SK-N-SH treated with all-trans-retinoic acid at 6 μM for 48 hours (cell line): ENCODE measurements at regions not wholly inside any gene's neighbourhood (a gene's known extent, or its start where the extent isn't known, plus 50 kb on each side); places are given as distances from the start of the nearest gene placed in this dataset.

Experiments used
- ATAC-seq: fragments of 200-7000 bp; cut with Tn5 transposase; 3 replicates; pipeline ENCODE4 v1.9.1; 2020; ENCODE audit warnings: mild to moderate bottlenecking, moderate library complexity
- ARNTL ChIP-seq: fragments of 450-650 bp; formaldehyde crosslinking; IDR thresholded peaks from 2 replicates; pipeline ENCODE4 v1.5.0; 2020; ENCODE audit warnings: low read depth, mild to moderate bottlenecking, moderate library complexity, borderline replicate concordance
- BACH2 ChIP-seq: fragments of 250-450 bp; sonication (Bioruptor Pico); IDR thresholded peaks from 2 replicates; pipeline ENCODE4 v1.9.0; 2021; ENCODE audit warnings: mild to moderate bottlenecking, borderline replicate concordance
- CSDC2 ChIP-seq: fragments of 250-450 bp; sonication (Bioruptor Pico); IDR thresholded peaks from 2 replicates; pipeline ENCODE4 v1.5.0; 2020; ENCODE audit warnings: mild to moderate bottlenecking, moderate library complexity
- ESRRG ChIP-seq: fragments of 250-450 bp; sonication (Bioruptor Pico); IDR thresholded peaks from 2 replicates; pipeline ENCODE4 v1.6.1; 2021; ENCODE audit warnings: mild to moderate bottlenecking
- GLIS3 ChIP-seq: fragments of 250-450 bp; sonication (Bioruptor Pico); IDR thresholded peaks from 2 replicates; pipeline ENCODE4 v1.5.0; 2020; ENCODE audit warnings: mild to moderate bottlenecking, moderate library complexity
- OSR1 ChIP-seq: fragments of 250-450 bp; sonication (Bioruptor Pico); IDR thresholded peaks from 2 replicates; pipeline ENCODE4 v1.8.0; 2022; ENCODE audit warnings: moderate library complexity, mild to moderate bottlenecking, inconsistent platforms
- PATZ1 ChIP-seq: fragments of 250-450 bp; sonication (Bioruptor Pico); IDR thresholded peaks from 2 replicates; pipeline ENCODE4 v1.8.0; 2020; ENCODE audit warnings: mild to moderate bottlenecking, moderate library complexity, borderline replicate concordance
- PPARA ChIP-seq: fragments of 250-450 bp; sonication (Bioruptor Pico); IDR thresholded peaks from 2 replicates; pipeline ENCODE4 v1.5.0; 2020; ENCODE audit warnings: mild to moderate bottlenecking, borderline replicate concordance
- RARB ChIP-seq: fragments of 250-450 bp; sonication (Bioruptor Pico); IDR thresholded peaks from 2 replicates; pipeline ENCODE4 v1.8.0; 2021; ENCODE audit warnings: mild to moderate bottlenecking, moderate library complexity
- SNAI2 ChIP-seq: fragments of 250-450 bp; sonication (Bioruptor Pico); IDR thresholded peaks from 2 replicates; pipeline ENCODE4 v1.5.0; 2020; ENCODE audit warnings: mild to moderate bottlenecking, moderate library complexity
- TCF4 ChIP-seq: fragments of 250-450 bp; sonication (Bioruptor Pico); IDR thresholded peaks from 2 replicates; pipeline ENCODE4 v1.8.0; 2021; ENCODE audit warnings: mild to moderate bottlenecking, moderate library complexity, borderline replicate concordance
- TOX ChIP-seq: fragments of 250-450 bp; sonication (Bioruptor Pico); IDR thresholded peaks from 2 replicates; pipeline ENCODE4 v1.8.0; 2021; ENCODE audit warnings: mild to moderate bottlenecking, moderate library complexity, borderline replicate concordance
- ZC3H10 ChIP-seq: fragments of 250-450 bp; sonication (Bioruptor Pico); IDR thresholded peaks from 2 replicates; pipeline ENCODE4 v1.5.1; 2021; ENCODE audit warnings: mild to moderate bottlenecking, moderate library complexity
- ZFP3 ChIP-seq: fragments of 250-450 bp; sonication (Bioruptor Pico); IDR thresholded peaks from 2 replicates; pipeline ENCODE4 v1.5.0; 2020; ENCODE audit warnings: mild to moderate bottlenecking, moderate library complexity
- ZFP30 ChIP-seq: fragments of 450-650 bp; formaldehyde crosslinking; IDR thresholded peaks from 2 replicates; pipeline ENCODE4 v1.5.0; 2022; ENCODE audit warnings: mild to moderate bottlenecking, moderate library complexity
- ZNF565 ChIP-seq: fragments of 450-650 bp; formaldehyde crosslinking; conservative IDR thresholded peaks from 2 replicates; pipeline ENCODE4 v1.5.0; 2020; ENCODE audit warnings: low read depth, mild to moderate bottlenecking, moderate library complexity
- ZNF8 ChIP-seq: fragments of 450-650 bp; formaldehyde crosslinking; IDR thresholded peaks from 2 replicates; pipeline ENCODE4 v1.5.0; 2020; ENCODE audit warnings: mild to moderate bottlenecking, moderate library complexity
- TF ChIP-seq, protein P1 (sequence below): fragments of 250-450 bp; sonication (Bioruptor Pico); IDR thresholded peaks from 2 replicates; pipeline ENCODE4 v1.5.1; 2020; ENCODE audit warnings: low read depth, mild to moderate bottlenecking, moderate library complexity
- TF ChIP-seq, protein P2 (sequence below): fragments of 250-450 bp; sonication (Bioruptor Pico); IDR thresholded peaks from 2 replicates; pipeline ENCODE4 v1.8.0; 2021; ENCODE audit warnings: low read depth, mild to moderate bottlenecking, moderate library complexity, borderline replicate concordance
- TF ChIP-seq, protein P3 (sequence below): fragments of 250-450 bp; sonication (Bioruptor Pico); IDR thresholded peaks from 2 replicates; pipeline ENCODE4 v1.5.1; 2021; ENCODE audit warnings: mild to moderate bottlenecking, moderate library complexity
- TF ChIP-seq, protein P4 (sequence below): fragments of 250-450 bp; sonication (Bioruptor Pico); IDR thresholded peaks from 2 replicates; pipeline ENCODE4 v1.5.0; 2020; ENCODE audit warnings: mild to moderate bottlenecking, moderate library complexity

- peak; percentile 55 for ATAC-seq
- TF ChIP-seq ZC3H10 (CRISPR knock-in tag), result no peak
- TF ChIP-seq, protein P1, sequence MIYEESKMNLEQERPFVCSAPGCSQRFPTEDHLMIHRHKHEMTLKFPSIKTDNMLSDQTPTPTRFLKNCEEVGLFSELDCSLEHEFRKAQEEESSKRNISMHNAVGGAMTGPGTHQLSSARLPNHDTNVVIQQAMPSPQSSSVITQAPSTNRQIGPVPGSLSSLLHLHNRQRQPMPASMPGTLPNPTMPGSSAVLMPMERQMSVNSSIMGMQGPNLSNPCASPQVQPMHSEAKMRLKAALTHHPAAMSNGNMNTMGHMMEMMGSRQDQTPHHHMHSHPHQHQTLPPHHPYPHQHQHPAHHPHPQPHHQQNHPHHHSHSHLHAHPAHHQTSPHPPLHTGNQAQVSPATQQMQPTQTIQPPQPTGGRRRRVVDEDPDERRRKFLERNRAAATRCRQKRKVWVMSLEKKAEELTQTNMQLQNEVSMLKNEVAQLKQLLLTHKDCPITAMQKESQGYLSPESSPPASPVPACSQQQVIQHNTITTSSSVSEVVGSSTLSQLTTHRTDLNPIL (CRISPR knock-in tag), result no peak
- TF ChIP-seq, protein P2, sequence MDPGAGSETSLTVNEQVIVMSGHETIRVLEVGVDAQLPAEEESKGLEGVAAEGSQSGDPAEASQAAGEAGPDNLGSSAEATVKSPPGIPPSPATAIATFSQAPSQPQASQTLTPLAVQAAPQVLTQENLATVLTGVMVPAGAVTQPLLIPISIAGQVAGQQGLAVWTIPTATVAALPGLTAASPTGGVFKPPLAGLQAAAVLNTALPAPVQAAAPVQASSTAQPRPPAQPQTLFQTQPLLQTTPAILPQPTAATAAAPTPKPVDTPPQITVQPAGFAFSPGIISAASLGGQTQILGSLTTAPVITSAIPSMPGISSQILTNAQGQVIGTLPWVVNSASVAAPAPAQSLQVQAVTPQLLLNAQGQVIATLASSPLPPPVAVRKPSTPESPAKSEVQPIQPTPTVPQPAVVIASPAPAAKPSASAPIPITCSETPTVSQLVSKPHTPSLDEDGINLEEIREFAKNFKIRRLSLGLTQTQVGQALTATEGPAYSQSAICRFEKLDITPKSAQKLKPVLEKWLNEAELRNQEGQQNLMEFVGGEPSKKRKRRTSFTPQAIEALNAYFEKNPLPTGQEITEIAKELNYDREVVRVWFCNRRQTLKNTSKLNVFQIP (CRISPR knock-in tag), result no peak
- no peak for TF ChIP-seq ZNF8 (CRISPR knock-in tag)
- TF ChIP-seq ZFP3 (CRISPR knock-in tag), result no peak
- no peak for TF ChIP-seq TOX (CRISPR knock-in tag)
- TF ChIP-seq OSR1 (CRISPR knock-in tag), result no peak
- TF ChIP-seq PPARA, result no peak
- TF ChIP-seq PATZ1 (CRISPR knock-in tag), result no peak
- TF ChIP-seq RARB (CRISPR knock-in tag), result no peak
- TF ChIP-seq BACH2 (CRISPR knock-in tag), result no peak
- no peak for TF ChIP-seq GLIS3 (CRISPR knock-in tag)
- TF ChIP-seq TCF4 (CRISPR knock-in tag), result no peak
- TF ChIP-seq ARNTL, result no peak
- TF ChIP-seq ZNF565 (CRISPR knock-in tag), result no peak
- TF ChIP-seq, protein P3, sequence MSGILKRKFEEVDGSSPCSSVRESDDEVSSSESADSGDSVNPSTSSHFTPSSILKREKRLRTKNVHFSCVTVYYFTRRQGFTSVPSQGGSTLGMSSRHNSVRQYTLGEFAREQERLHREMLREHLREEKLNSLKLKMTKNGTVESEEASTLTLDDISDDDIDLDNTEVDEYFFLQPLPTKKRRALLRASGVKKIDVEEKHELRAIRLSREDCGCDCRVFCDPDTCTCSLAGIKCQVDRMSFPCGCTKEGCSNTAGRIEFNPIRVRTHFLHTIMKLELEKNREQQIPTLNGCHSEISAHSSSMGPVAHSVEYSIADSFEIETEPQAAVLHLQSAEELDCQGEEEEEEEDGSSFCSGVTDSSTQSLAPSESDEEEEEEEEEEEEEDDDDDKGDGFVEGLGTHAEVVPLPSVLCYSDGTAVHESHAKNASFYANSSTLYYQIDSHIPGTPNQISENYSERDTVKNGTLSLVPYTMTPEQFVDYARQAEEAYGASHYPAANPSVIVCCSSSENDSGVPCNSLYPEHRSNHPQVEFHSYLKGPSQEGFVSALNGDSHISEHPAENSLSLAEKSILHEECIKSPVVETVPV (CRISPR knock-in tag), result no peak
- no peak for TF ChIP-seq ESRRG (CRISPR knock-in tag)
Measured at GRCh38 chr1:170604065-170604464, 59.9 kb upstream of the PRRX1 start.

DNA sequence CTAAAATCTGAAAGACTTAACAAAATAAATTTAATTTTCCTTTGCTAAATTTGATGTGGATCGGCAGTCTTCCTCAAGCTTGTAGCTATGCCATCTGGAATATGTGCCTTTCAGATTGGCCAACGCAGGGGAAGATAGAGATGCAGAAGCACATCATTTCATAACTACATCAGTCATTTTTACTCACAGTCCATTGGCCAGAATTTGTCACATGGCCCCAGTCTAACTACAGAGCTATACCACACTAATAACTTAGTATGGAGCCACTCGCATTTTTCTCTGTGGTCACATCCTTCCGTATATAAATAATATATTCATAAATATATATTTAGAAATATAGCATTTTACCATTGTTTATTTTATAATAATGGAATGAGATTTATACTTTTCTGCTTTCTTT, 59.0 kb upstream of the PRRX1 start:
- peak; percentile 83 for ATAC-seq
- TF ChIP-seq BACH2 (CRISPR knock-in tag) (no peak), ARNTL (no peak), CSDC2 (CRISPR knock-in tag) (no peak), SNAI2 (CRISPR knock-in tag) (no peak), ZNF565 (CRISPR knock-in tag) (no peak), ZFP30 (no peak), ZFP3 (CRISPR knock-in tag) (no peak), RARB (CRISPR knock-in tag) (no peak), ESRRG (CRISPR knock-in tag) (no peak), ZC3H10 (CRISPR knock-in tag) (no peak), PATZ1 (CRISPR knock-in tag) (no peak), TCF4 (CRISPR knock-in tag) (no peak), OSR1 (CRISPR knock-in tag) (no peak)
- TF ChIP-seq, protein P4, sequence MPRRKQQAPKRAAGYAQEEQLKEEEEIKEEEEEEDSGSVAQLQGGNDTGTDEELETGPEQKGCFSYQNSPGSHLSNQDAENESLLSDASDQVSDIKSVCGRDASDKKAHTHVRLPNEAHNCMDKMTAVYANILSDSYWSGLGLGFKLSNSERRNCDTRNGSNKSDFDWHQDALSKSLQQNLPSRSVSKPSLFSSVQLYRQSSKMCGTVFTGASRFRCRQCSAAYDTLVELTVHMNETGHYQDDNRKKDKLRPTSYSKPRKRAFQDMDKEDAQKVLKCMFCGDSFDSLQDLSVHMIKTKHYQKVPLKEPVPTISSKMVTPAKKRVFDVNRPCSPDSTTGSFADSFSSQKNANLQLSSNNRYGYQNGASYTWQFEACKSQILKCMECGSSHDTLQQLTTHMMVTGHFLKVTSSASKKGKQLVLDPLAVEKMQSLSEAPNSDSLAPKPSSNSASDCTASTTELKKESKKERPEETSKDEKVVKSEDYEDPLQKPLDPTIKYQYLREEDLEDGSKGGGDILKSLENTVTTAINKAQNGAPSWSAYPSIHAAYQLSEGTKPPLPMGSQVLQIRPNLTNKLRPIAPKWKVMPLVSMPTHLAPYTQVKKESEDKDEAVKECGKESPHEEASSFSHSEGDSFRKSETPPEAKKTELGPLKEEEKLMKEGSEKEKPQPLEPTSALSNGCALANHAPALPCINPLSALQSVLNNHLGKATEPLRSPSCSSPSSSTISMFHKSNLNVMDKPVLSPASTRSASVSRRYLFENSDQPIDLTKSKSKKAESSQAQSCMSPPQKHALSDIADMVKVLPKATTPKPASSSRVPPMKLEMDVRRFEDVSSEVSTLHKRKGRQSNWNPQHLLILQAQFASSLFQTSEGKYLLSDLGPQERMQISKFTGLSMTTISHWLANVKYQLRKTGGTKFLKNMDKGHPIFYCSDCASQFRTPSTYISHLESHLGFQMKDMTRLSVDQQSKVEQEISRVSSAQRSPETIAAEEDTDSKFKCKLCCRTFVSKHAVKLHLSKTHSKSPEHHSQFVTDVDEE (CRISPR knock-in tag), result no peak
- TF ChIP-seq, protein P3 (CRISPR knock-in tag), result no peak
- TF ChIP-seq, protein P2 (CRISPR knock-in tag), result no peak
